ENCODE measurements at regions not wholly inside any gene's neighbourhood (a gene's known extent, or its start where the extent isn't known, plus 50 kb on each side); places are given as distances from the start of the nearest gene placed in this dataset.

- no peak for DNase-seq (ENCODE audit: low read depth in 4 of 4, low spot score in 2 of 4)
Measured at GRCh38 chr5:125336401-125336800, 590.0 kb upstream of the ZNF608 start.

GRCh38 chr5:125337294-125337693 is 590.9 kb upstream of the ZNF608 start:
- no peak for DNase-seq (ENCODE audit: low read depth in 4 of 4, low spot score in 2 of 4)

- no peak for DNase-seq (ENCODE audit: low read depth in 4 of 4, low spot score in 2 of 4)
Measured at GRCh38 chr5:125338440-125339174, 592.2 kb upstream of the ZNF608 start.

GRCh38 chr5:125341436-125341835 is 595.0 kb upstream of the ZNF608 start:
- no peak for DNase-seq (ENCODE audit: low read depth in 4 of 4, low spot score in 2 of 4)

GRCh38 chr5:125343015-125343414 is 596.6 kb upstream of the ZNF608 start:
- no peak for DNase-seq (ENCODE audit: low read depth in 4 of 4, low spot score in 2 of 4)

GRCh38 chr5:125346316-125346715 is 599.9 kb upstream of the ZNF608 start:
- DNase-seq (ENCODE audit: low read depth in 4 of 4, low spot score in 2 of 4) = no peak

- no peak for DNase-seq (ENCODE audit: low read depth in 4 of 4, low spot score in 2 of 4)
Measured at GRCh38 chr5:125348221-125348692, 601.8 kb upstream of the ZNF608 start.

GRCh38 chr5:125348936-125349831 is 602.7 kb upstream of the ZNF608 start:
- DNase-seq (ENCODE audit: low read depth in 4 of 4, low spot score in 2 of 4) = no peak

- no peak for DNase-seq (ENCODE audit: low read depth in 4 of 4, low spot score in 2 of 4)
Measured at GRCh38 chr5:125357660-125358059, 611.2 kb upstream of the ZNF608 start.

GRCh38 chr5:125365747-125366146 is 619.3 kb upstream of the ZNF608 start:
- DNase-seq (ENCODE audit: low read depth in 4 of 4, low spot score in 2 of 4) = no peak

- no peak for DNase-seq (ENCODE audit: low read depth in 4 of 4, low spot score in 2 of 4)
Measured at GRCh38 chr5:125367702-125368101, 621.3 kb upstream of the ZNF608 start.

GRCh38 chr5:125370461-125371205 is 624.2 kb upstream of the ZNF608 start:
- no peak for DNase-seq (ENCODE audit: low read depth in 4 of 4, low spot score in 2 of 4)

- DNase-seq (ENCODE audit: low read depth in 4 of 4, low spot score in 2 of 4) = no peak
Measured at GRCh38 chr5:125372694-125373631, 626.5 kb upstream of the ZNF608 start.

- no peak for DNase-seq (ENCODE audit: low read depth in 4 of 4, low spot score in 2 of 4)
Measured at GRCh38 chr5:125375143-125375542, 628.7 kb upstream of the ZNF608 start.

- no peak for DNase-seq (ENCODE audit: low read depth in 4 of 4, low spot score in 2 of 4)
Measured at GRCh38 chr5:125376059-125376641, 629.7 kb upstream of the ZNF608 start.

GRCh38 chr5:125377141-125377540 is 630.7 kb upstream of the ZNF608 start:
- no peak for DNase-seq (ENCODE audit: low read depth in 4 of 4, low spot score in 2 of 4)

- DNase-seq (ENCODE audit: low read depth in 4 of 4, low spot score in 2 of 4) = no peak
Measured at GRCh38 chr5:125381290-125381689, 634.9 kb upstream of the ZNF608 start.

- no peak for DNase-seq (ENCODE audit: low read depth in 4 of 4, low spot score in 2 of 4)
Measured at GRCh38 chr5:125384071-125384470, 637.6 kb upstream of the ZNF608 start.

GRCh38 chr5:125390326-125390725 is 643.9 kb upstream of the ZNF608 start:
- DNase-seq (ENCODE audit: low read depth in 4 of 4, low spot score in 2 of 4) = no peak
